ENCODE measurements at regions not wholly inside any gene's neighbourhood (a gene's known extent, or its start where the extent isn't known, plus 50 kb on each side); places are given as distances from the start of the nearest gene placed in this dataset.

DNA sequence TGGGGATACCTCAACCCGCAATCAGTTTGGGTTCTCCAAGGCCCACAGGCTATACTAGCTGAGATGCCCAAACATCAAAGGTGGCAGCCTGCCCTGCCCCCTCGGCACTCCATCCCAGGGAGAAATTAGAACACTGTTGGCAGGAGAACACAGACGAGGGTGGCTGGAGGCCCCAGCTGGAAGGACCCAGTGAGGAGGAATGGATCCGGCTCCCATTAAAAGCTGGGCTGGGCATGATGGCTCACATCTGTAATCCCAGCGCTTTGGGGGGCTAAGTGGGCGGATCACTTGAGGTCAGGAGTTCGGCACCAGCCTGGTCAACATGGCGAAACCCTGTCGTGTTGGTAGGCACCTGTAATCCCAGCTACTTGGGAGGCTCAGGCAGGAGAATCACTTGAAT is 199.9 kb upstream of the GNAI1 start:
- DNase-seq (ENCODE audit: low spot score), result no peak
- no peak for TF ChIP-seq EZH2 (IDR thresholded peaks at IDR 0.05; ENCODE audit: borderline replicate concordance)
- TF ChIP-seq EZH2phosphoT487 (IDR thresholded peaks at IDR 0.05; ENCODE audit: low read depth, severe bottlenecking, unreplicated experiment), result no peak
- no peak for TF ChIP-seq CTCF (IDR thresholded peaks at IDR 0.05; ENCODE audit: poor library complexity)

GRCh38 chr7:79933144-79933543 is 201.5 kb upstream of the GNAI1 start:
- Histone ChIP-seq H4K20me1 (ENCODE audit: insufficient read depth, poor library complexity, severe bottlenecking) (no peaks in the 10 kb centered on the region), H3K4me1 (ENCODE audit: insufficient read depth) (no peaks in the 10 kb centered on the region), H3K79me2 (no peaks in the 10 kb centered on the region), H3K27ac (no peak overlapping the region), H3K9me2 (replicated peaks; ENCODE audit: insufficient read depth) (no peaks in the 10 kb centered on the region), H2AFZ (no peak overlapping the region), H3K4me2 (no peak overlapping the region), H3K9me3 (ENCODE audit: low read depth) (no peaks in the 10 kb centered on the region), H3K36me3 (replicated peaks; ENCODE audit: insufficient read depth, low read depth) (no peaks in the 10 kb centered on the region), H3K4me3 (no peak overlapping the region), H3K27me3 (no peaks in the 10 kb centered on the region)
- TF ChIP-seq EZH2phosphoT487 (IDR thresholded peaks at IDR 0.05; ENCODE audit: low read depth, severe bottlenecking, unreplicated experiment) (no peak), EZH2 (IDR thresholded peaks at IDR 0.05; ENCODE audit: borderline replicate concordance) (no peak), CTCF (IDR thresholded peaks at IDR 0.05; ENCODE audit: poor library complexity) (no peak)
- WGBS (ENCODE audit: low lambda C conversion rate, missing lambda C conversion rate), result 77% methylated on average over 3 of the region's 3 CpGs
- DNase-seq (ENCODE audit: low spot score), result no peak

More for the DNA sequence above, 199.9 kb upstream of the GNAI1 start:
- Histone ChIP-seq H3K9me3 (ENCODE audit: low read depth) (no peaks in the 10 kb centered on the region), H4K20me1 (ENCODE audit: insufficient read depth, poor library complexity, severe bottlenecking) (no peaks in the 10 kb centered on the region), H3K36me3 (replicated peaks; ENCODE audit: insufficient read depth, low read depth) (no peaks in the 10 kb centered on the region), H3K4me1 (ENCODE audit: insufficient read depth) (no peaks in the 10 kb centered on the region), H3K79me2 (no peaks in the 10 kb centered on the region), H2AFZ (no peak overlapping the region), H3K4me2 (no peak overlapping the region), H3K9me2 (replicated peaks; ENCODE audit: insufficient read depth) (no peaks in the 10 kb centered on the region), H3K4me3 (no peak overlapping the region), H3K27me3 (no peaks in the 10 kb centered on the region), H3K27ac (no peak overlapping the region)
- 98% methylated on average over 9 of the region's 9 CpGs for WGBS (ENCODE audit: low lambda C conversion rate, missing lambda C conversion rate)

GRCh38 chr7:79930604-79931003 is 204.0 kb upstream of the GNAI1 start:
- no peaks in the 10 kb centered on the region for H3K79me2 ChIP-seq
- no peaks in the 10 kb centered on the region for H3K36me3 ChIP-seq (replicated peaks; ENCODE audit: insufficient read depth, low read depth)
- H3K4me1 ChIP-seq (ENCODE audit: insufficient read depth), result no peaks in the 10 kb centered on the region
- H3K9me3 ChIP-seq (ENCODE audit: low read depth), result no peaks in the 10 kb centered on the region
- no peaks in the 10 kb centered on the region for H3K27me3 ChIP-seq
- TF ChIP-seq EZH2phosphoT487 (IDR thresholded peaks at IDR 0.05; ENCODE audit: low read depth, severe bottlenecking, unreplicated experiment), result no peak
- no peak for TF ChIP-seq CTCF (IDR thresholded peaks at IDR 0.05; ENCODE audit: poor library complexity)
- no peak for TF ChIP-seq EZH2 (IDR thresholded peaks at IDR 0.05; ENCODE audit: borderline replicate concordance)
- H3K4me2 ChIP-seq, result no peak overlapping the region
- no peaks in the 10 kb centered on the region for H3K9me2 ChIP-seq (replicated peaks; ENCODE audit: insufficient read depth)
- H3K27ac ChIP-seq, result no peak overlapping the region
- H2AFZ ChIP-seq, result no peak overlapping the region
- WGBS (ENCODE audit: low lambda C conversion rate, missing lambda C conversion rate), result 100% methylated on average over 2 of the region's 2 CpGs
- no peak for DNase-seq (ENCODE audit: low spot score)
- H3K4me3 ChIP-seq, result no peak overlapping the region
- H4K20me1 ChIP-seq (ENCODE audit: insufficient read depth, poor library complexity, severe bottlenecking), result no peaks in the 10 kb centered on the region

DNA sequence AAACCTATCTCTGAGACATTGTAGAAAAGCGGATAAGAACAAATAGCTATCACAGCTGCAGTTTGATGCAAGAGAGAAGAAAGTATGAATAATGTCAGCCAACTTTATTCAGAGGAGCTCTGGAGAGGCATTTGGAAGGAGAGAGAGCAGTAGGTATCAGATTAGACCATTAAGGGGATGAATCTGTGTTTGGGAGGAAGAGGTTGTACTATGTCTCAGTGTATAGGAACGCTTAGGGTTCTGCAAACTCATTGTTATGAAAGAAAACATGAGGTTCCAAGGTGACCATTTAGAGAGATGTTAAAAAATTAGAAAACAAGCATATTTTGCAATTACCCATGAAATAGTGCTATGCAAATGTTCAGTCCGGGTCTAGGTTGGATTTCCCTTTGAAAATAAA is 207.5 kb upstream of the GNAI1 start:
- TF ChIP-seq EZH2 (IDR thresholded peaks at IDR 0.05; ENCODE audit: borderline replicate concordance) (no peak), EZH2phosphoT487 (IDR thresholded peaks at IDR 0.05; ENCODE audit: low read depth, severe bottlenecking, unreplicated experiment) (no peak), CTCF (IDR thresholded peaks at IDR 0.05; ENCODE audit: poor library complexity) (no peak)
- no peaks in the 10 kb centered on the region for H4K20me1 ChIP-seq (ENCODE audit: insufficient read depth, poor library complexity, severe bottlenecking)
- H3K9me2 ChIP-seq (replicated peaks; ENCODE audit: insufficient read depth), result no peaks in the 10 kb centered on the region
- no peak overlapping the region for H3K4me2 ChIP-seq
- H3K36me3 ChIP-seq (replicated peaks; ENCODE audit: insufficient read depth, low read depth), result no peaks in the 10 kb centered on the region
- 97% methylated on average over 3 of the region's 3 CpGs for WGBS (ENCODE audit: low lambda C conversion rate, missing lambda C conversion rate)
- no peaks in the 10 kb centered on the region for H3K9me3 ChIP-seq (ENCODE audit: low read depth)
- no peak overlapping the region for H3K4me3 ChIP-seq
- H3K27me3 ChIP-seq, result no peaks in the 10 kb centered on the region
- no peaks in the 10 kb centered on the region for H3K4me1 ChIP-seq (ENCODE audit: insufficient read depth)
- DNase-seq (ENCODE audit: low spot score), result no peak
- no peak overlapping the region for H2AFZ ChIP-seq
- no peaks in the 10 kb centered on the region for H3K79me2 ChIP-seq
- no peak overlapping the region for H3K27ac ChIP-seq

All from hepatocyte (in vitro differentiated cells).